K562 (cell line): ENCODE measurements at regions not wholly inside any gene's neighbourhood (a gene's known extent, or its start where the extent isn't known, plus 50 kb on each side); places are given as distances from the start of the nearest gene placed in this dataset.

Experiments used
- ATAC-seq: fragments of 200-7000 bp; cut with Tn5 transposase; 3 replicates; pipeline ENCODE4 v1.9.1; 2020; ENCODE audit warnings: moderate library complexity
- BruUV-seq: library from RNA; stranded (reverse); fragments of 400-500 nt; replicated peaks from 2 replicates; lab custom pipeline; 2021; lab: Mats Ljungman, UMichigan
- CTCF ChIA-PET: fragments of 300-600 bp; formaldehyde crosslinking; extraction: SDS; loops from one replicate; lab custom pipeline; 2021; ENCODE audit warnings: low intra/inter-chr PET ratio; lab: Yijun Ruan, JAX
- POLR2A ChIA-PET: fragments of 300-600, 350-650 bp; sonication (Branson Sonifier 250); formaldehyde crosslinking; extraction: SDS; loops from one replicate; lab custom pipeline; 2021; ENCODE audit warnings: antibody characterized with exemption, inconsistent platforms; lab: Yijun Ruan, JAX
- DNase-seq, 4 experiments: peaks; one replicate each; pipeline versions ENCODE4 v3.0.0 to v3.0.0-alpha.2; 2011 to 2018; ENCODE audit warnings: low spot score in 3 of 4, mixed read lengths in 3 of 4; ENCODE audit errors: extremely low read depth in 1 of 4
- FAIRE-seq: peaks from 2 replicates; lab custom pipeline; 2011; peaks lifted over from hg19 to GRCh38; lab: Jason Lieb, UNC
- H2AFZ ChIP-seq: 2 replicates; pipeline ENCODE4 v1.6.0; 2011; ENCODE audit warnings: low read depth, low read length, control low read depth, inconsistent platforms
- H3K27ac ChIP-seq: fragments of 200-600 bp; 3 replicates; pipeline ENCODE4 v1.8.0; 2011; ENCODE audit warnings: low read depth, mild to moderate bottlenecking, control low read depth, inconsistent platforms, low read length, moderate library complexity, mixed read lengths; ENCODE audit errors: extremely low read depth
- H3K27me3 ChIP-seq, 2 experiments: fragments of 300-600 bp in 1 of 2; 2 replicates in 1 of 2; 3 replicates in 1 of 2; pipeline versions ENCODE4 v1.6.0 to v1.8.0; 2011; ENCODE audit warnings: inconsistent platforms in 2 of 2, low read length in 2 of 2, mild to moderate bottlenecking in 1 of 2, mixed read lengths in 1 of 2, moderate library complexity in 1 of 2; ENCODE audit not compliant: control insufficient read depth in 2 of 2, insufficient read depth in 2 of 2
- H3K36me3 ChIP-seq: fragments of 300-600 bp; 3 replicates; pipeline ENCODE4 v1.8.0; 2011; ENCODE audit warnings: mild to moderate bottlenecking, low read length, inconsistent platforms; ENCODE audit not compliant: control insufficient read depth, insufficient read depth
- H3K4me1 ChIP-seq, 2 experiments: fragments of 200-600 bp in 1 of 2; replicated peaks in 1 of 2; 2 replicates in 1 of 2; 3 replicates in 1 of 2; pipeline versions ENCODE4 v1.5.1 to v1.8.0; 2011; ENCODE audit warnings: inconsistent platforms in 2 of 2, low read length in 2 of 2, mild to moderate bottlenecking in 1 of 2, mixed read lengths in 1 of 2, moderate library complexity in 1 of 2; ENCODE audit not compliant: control insufficient read depth in 2 of 2, insufficient read depth in 2 of 2
- H3K4me2 ChIP-seq: 2 replicates; pipeline ENCODE4 v1.6.1; 2011; ENCODE audit warnings: low read length, control low read depth, inconsistent platforms, mixed read lengths; ENCODE audit not compliant: insufficient read depth
- H3K4me3 ChIP-seq: fragments of 200-600 bp; sonication (generic), shearing (Covaris generic); 2 replicates; pipeline ENCODE4 v1.5.1; 2016; ENCODE audit warnings: control low read depth, inconsistent platforms
- H3K79me2 ChIP-seq: fragments of 200-600 bp; 3 replicates; pipeline ENCODE4 v1.8.0; 2011; ENCODE audit warnings: low read length, inconsistent platforms; ENCODE audit not compliant: control insufficient read depth, insufficient read depth
- H3K9ac ChIP-seq, 2 experiments: 2 replicates each; pipeline versions ENCODE4 v1.6.0 to v1.6.1; 2011; ENCODE audit warnings: low read depth in 2 of 2, low read length in 2 of 2, control low read depth in 1 of 2, inconsistent platforms in 1 of 2, mild to moderate bottlenecking in 1 of 2, mixed read lengths in 1 of 2; ENCODE audit not compliant: insufficient read depth in 1 of 2
- H3K9me1 ChIP-seq: one replicate; pipeline ENCODE4 v1.6.0; 2011; ENCODE audit warnings: inconsistent platforms, mild to moderate bottlenecking, low read length, moderate library complexity; ENCODE audit not compliant: control insufficient read depth, insufficient read depth
- H3K9me3 ChIP-seq: replicated peaks from 2 replicates; pipeline ENCODE4 v1.5.1; 2011; ENCODE audit warnings: low read depth, low read length, inconsistent platforms; ENCODE audit not compliant: control insufficient read depth, insufficient read depth
- H4K20me1 ChIP-seq: replicated peaks from 2 replicates; pipeline ENCODE4 v1.6.1; 2011; ENCODE audit warnings: low read length, inconsistent platforms, mixed read lengths; ENCODE audit not compliant: control insufficient read depth, insufficient read depth
- DACH1 ChIP-seq: fragments of 450-650 bp; IDR thresholded peaks from 2 replicates; pipeline ENCODE4 v1.6.1; 2018; ENCODE audit not compliant: partially characterized antibody
- PTRF ChIP-seq: fragments of 450-650 bp; IDR thresholded peaks from 2 replicates; pipeline ENCODE4 v1.6.1; 2016; ENCODE audit warnings: mild to moderate bottlenecking, missing genetic modification characterization, missing compliant biosample characterization
- SNIP1 ChIP-seq: fragments of 450-650 bp; IDR thresholded peaks from 2 replicates; pipeline ENCODE4 v1.7.1; 2017; ENCODE audit warnings: low read depth, mild to moderate bottlenecking
- U2AF2 ChIP-seq: fragments of 200-400 bp; formaldehyde crosslinking; optimal IDR thresholded peaks from 2 replicates; pipeline ENCODE3; 2017; ENCODE audit warnings: low read depth, mild to moderate bottlenecking, low read length
- ZFP36 ChIP-seq: fragments of 150-350 bp; IDR thresholded peaks from 2 replicates; pipeline ENCODE4 v1.6.1; 2018; ENCODE audit warnings: low read length, low read depth; ENCODE audit not compliant: partially characterized antibody
- ZNF146 ChIP-seq: IDR thresholded peaks from one replicate; pipeline ENCODE4 v1.6.1; 2018; ENCODE audit warnings: missing compliant biosample characterization; ENCODE audit not compliant: unreplicated experiment
- ZNF282 ChIP-seq: sonication (generic); formaldehyde crosslinking; IDR thresholded peaks from 2 replicates; pipeline ENCODE4 v1.8.1; 2023; ENCODE audit warnings: missing genetic modification reagents
- WGBS: fragments of 100-300 bp; shearing (Covaris generic); methylation state at CpG from one replicate; pipeline ENCODE4 v1.1.6; 2016; ENCODE audit warnings: low coverage, mixed read lengths; ENCODE audit not compliant: insufficient coverage; ENCODE audit errors: missing lambda C conversion rate; 5-methylcytosine and 5-hydroxymethylcytosine counted together
- in situ Hi-C: fragments of 300-500 bp; cut with MboI; formaldehyde crosslinking; loops from 4 replicates; pipeline ENCODE4 v1.15.0; 2018; ENCODE audit warnings: inconsistent platforms, mixed read lengths
- intact Hi-C: fragments of 100-400 bp; cut with micrococcal nuclease; formaldehyde crosslinking; loops from 2 replicates; pipeline ENCODE4 v1.14.2; 2022
- TF ChIP-seq, protein P1 (sequence below): fragments of 200-800 bp; sonication (Bioruptor generic); IDR thresholded peaks from 2 replicates; pipeline ENCODE4 v1.6.1; 2017; ENCODE audit warnings: missing genetic modification characterization, missing compliant biosample characterization
- TF ChIP-seq, protein P2 (sequence below), 3 experiments: IDR thresholded peaks in 2 of 3; conservative IDR thresholded peaks in 1 of 3; 2 replicates each; pipeline ENCODE4 v1.5.1; 2011 to 2012; ENCODE audit warnings: low read length in 3 of 3, mild to moderate bottlenecking in 3 of 3, control low read depth in 2 of 3, improper control_type of control experiment in 1 of 3, inconsistent platforms in 1 of 3, low read depth in 1 of 3, mixed read lengths in 1 of 3, moderate library complexity in 1 of 3; ENCODE audit not compliant: insufficient read depth in 2 of 3
- TF ChIP-seq, protein P3 (sequence below): fragments of 450-650 bp; formaldehyde crosslinking; IDR thresholded peaks from 2 replicates; pipeline ENCODE4 v1.4.0; 2020; ENCODE audit warnings: mild to moderate bottlenecking, moderate library complexity
- TF ChIP-seq, protein P4 (sequence below): IDR thresholded peaks from 3 replicates; pipeline ENCODE4 v1.6.1; 2011; ENCODE audit warnings: borderline replicate concordance, mild to moderate bottlenecking, moderate library complexity; ENCODE audit not compliant: insufficient read length; ENCODE audit errors: extremely low read depth

DNA sequence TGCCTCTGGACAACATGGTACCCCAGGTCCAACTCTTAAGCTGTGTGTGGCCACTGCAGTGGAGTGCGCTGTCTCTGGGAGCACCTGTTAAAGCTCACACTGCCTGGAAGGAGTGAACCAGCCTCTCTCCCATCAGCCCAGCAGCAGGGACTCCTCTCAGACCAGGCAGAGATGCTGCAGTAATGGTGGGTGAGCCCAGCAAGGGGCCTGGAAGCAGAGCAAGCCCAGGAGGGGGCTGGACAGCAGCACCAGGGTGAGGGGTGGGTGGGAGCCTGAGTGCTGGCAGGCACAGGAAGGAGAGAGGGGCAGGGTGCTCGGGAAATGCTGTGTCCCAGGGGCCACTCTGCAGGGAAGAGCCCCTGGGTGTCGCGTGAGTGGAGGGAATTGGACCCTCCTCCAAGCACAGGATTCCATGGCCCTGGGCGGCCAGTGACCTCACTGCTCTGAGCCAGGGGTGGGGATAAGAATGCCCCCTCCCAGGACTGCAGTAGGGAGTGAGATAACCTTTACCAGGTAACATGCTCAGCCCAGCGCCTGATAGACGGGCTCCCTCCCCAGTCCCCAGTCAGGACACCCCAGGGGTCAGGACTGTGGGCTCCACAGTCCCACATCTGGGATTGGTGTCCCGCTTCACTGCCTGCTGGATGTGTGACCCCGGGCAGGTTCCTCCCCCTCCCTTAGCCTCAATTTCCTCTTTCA lies 313.1 kb downstream of the MATN1 start (continued):
- TF ChIP-seq ZNF146 (CRISPR knock-in tag) (no peak), U2AF2 (no peak), ZFP36 (no peak)

DNA sequence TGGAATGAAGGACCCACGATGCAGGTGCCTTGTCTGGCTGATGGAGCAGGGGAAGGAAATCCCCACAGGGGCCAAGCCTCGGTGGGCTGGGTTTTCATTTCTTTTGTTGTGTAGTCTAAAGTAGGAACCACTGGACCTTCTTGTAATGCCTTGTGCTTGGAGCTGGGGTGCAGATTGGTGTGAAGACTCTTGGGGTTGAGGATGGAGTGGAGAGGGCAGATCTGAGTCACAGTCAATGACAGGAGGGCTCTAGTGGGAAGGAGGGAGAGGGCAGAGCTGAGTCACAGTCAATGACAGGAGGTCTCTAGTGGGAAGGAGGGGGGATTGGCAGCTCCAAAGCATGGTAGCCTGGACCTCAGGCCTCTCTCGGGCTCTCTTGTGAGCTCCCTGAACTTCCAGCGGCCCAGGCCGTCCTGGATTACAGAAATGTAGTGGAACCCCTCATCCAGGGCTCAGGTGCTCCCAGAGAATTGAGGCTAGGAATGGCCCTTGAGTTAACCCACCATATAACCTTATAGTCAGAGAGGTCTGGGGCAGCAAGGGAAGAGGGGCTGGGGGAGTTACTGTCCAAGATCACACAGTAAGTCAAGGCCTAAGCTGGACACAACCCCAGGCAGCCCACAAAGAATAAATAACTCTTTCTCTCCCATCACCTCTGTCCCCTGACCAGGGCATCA lies 313.8 kb downstream of the MATN1 start:
- Histone ChIP-seq H3K4me3 (no peak overlapping the region), H3K9me1 (peaks cover 2% of the 10 kb centered on the region), H3K27ac (no peak overlapping the region), H2AFZ (no peak overlapping the region), H3K36me3 (no peaks in the 10 kb centered on the region), H3K4me2 (no peak overlapping the region), H3K27me3 (peaks cover 4 to 35% of the 10 kb centered on the region in 2 experiments; a peak in 3 of 5 replicates), H3K9me3 (no peaks in the 10 kb centered on the region), H3K79me2 (no peaks in the 10 kb centered on the region), H3K9ac (no peak overlapping the region), H3K4me1 (no peaks in the 10 kb centered on the region; a peak in 1 of 5 replicates), H4K20me1 (no peaks in the 10 kb centered on the region; the same call in 1 of the 2 replicates)
- ATAC-seq: no peak
- in situ Hi-C loops: loop anchor here (5.0 kb wide), 1 partner anchor 1017 kb away; no protein-coding TSS in a partner anchor
- intact Hi-C loops: loop anchor here (5.0 kb wide), 1 partner anchor 298 kb away; no protein-coding TSS in a partner anchor
- WGBS: 0% methylated on average over 5 of the region's 5 CpGs
- DNase-seq: no peak
- BruUV-seq: no TSS peak
- POLR2A ChIA-PET: no interaction called here
- no peak for FAIRE-seq
- CTCF ChIA-PET: no interaction called here
- TF ChIP-seq, protein P1, sequence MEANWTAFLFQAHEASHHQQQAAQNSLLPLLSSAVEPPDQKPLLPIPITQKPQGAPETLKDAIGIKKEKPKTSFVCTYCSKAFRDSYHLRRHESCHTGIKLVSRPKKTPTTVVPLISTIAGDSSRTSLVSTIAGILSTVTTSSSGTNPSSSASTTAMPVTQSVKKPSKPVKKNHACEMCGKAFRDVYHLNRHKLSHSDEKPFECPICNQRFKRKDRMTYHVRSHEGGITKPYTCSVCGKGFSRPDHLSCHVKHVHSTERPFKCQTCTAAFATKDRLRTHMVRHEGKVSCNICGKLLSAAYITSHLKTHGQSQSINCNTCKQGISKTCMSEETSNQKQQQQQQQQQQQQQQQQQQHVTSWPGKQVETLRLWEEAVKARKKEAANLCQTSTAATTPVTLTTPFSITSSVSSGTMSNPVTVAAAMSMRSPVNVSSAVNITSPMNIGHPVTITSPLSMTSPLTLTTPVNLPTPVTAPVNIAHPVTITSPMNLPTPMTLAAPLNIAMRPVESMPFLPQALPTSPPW: no peak
- TF ChIP-seq, protein P2, sequence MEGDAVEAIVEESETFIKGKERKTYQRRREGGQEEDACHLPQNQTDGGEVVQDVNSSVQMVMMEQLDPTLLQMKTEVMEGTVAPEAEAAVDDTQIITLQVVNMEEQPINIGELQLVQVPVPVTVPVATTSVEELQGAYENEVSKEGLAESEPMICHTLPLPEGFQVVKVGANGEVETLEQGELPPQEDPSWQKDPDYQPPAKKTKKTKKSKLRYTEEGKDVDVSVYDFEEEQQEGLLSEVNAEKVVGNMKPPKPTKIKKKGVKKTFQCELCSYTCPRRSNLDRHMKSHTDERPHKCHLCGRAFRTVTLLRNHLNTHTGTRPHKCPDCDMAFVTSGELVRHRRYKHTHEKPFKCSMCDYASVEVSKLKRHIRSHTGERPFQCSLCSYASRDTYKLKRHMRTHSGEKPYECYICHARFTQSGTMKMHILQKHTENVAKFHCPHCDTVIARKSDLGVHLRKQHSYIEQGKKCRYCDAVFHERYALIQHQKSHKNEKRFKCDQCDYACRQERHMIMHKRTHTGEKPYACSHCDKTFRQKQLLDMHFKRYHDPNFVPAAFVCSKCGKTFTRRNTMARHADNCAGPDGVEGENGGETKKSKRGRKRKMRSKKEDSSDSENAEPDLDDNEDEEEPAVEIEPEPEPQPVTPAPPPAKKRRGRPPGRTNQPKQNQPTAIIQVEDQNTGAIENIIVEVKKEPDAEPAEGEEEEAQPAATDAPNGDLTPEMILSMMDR (IDR thresholded peaks at IDR 0.05 in 2 of 3, conservative IDR thresholded peaks at IDR 0.05 in 1 of 3; ENCODE audit: insufficient read depth in 2 of 3, low read depth in 1 of 3, low read length in 3 of 3): no peak
- TF ChIP-seq, protein P3, sequence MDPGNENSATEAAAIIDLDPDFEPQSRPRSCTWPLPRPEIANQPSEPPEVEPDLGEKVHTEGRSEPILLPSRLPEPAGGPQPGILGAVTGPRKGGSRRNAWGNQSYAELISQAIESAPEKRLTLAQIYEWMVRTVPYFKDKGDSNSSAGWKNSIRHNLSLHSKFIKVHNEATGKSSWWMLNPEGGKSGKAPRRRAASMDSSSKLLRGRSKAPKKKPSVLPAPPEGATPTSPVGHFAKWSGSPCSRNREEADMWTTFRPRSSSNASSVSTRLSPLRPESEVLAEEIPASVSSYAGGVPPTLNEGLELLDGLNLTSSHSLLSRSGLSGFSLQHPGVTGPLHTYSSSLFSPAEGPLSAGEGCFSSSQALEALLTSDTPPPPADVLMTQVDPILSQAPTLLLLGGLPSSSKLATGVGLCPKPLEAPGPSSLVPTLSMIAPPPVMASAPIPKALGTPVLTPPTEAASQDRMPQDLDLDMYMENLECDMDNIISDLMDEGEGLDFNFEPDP (CRISPR knock-in tag): no peak
- no peak for TF ChIP-seq SNIP1
- no peak for TF ChIP-seq PTRF (tag)
- TF ChIP-seq DACH1: no peak
- TF ChIP-seq, protein P4, sequence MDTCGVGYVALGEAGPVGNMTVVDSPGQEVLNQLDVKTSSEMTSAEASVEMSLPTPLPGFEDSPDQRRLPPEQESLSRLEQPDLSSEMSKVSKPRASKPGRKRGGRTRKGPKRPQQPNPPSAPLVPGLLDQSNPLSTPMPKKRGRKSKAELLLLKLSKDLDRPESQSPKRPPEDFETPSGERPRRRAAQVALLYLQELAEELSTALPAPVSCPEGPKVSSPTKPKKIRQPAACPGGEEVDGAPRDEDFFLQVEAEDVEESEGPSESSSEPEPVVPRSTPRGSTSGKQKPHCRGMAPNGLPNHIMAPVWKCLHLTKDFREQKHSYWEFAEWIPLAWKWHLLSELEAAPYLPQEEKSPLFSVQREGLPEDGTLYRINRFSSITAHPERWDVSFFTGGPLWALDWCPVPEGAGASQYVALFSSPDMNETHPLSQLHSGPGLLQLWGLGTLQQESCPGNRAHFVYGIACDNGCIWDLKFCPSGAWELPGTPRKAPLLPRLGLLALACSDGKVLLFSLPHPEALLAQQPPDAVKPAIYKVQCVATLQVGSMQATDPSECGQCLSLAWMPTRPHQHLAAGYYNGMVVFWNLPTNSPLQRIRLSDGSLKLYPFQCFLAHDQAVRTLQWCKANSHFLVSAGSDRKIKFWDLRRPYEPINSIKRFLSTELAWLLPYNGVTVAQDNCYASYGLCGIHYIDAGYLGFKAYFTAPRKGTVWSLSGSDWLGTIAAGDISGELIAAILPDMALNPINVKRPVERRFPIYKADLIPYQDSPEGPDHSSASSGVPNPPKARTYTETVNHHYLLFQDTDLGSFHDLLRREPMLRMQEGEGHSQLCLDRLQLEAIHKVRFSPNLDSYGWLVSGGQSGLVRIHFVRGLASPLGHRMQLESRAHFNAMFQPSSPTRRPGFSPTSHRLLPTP: no peak
- no peak for TF ChIP-seq ZNF282
